ENCODE measurements at regions not wholly inside any gene's neighbourhood (a gene's known extent, or its start where the extent isn't known, plus 50 kb on each side); places are given as distances from the start of the nearest gene placed in this dataset.

GRCh38 chr5:88502179-88503040 is 233.8 kb upstream of the TMEM161B start:
- Histone ChIP-seq H3K9me2 (replicated peaks; ENCODE audit: control insufficient read depth, low read length) (no peaks in the 10 kb centered on the region; the same call in 1 of the 2 replicates), H3K36me3 (ENCODE audit: control insufficient read depth, low read length) (no peaks in the 10 kb centered on the region), H3K79me2 (ENCODE audit: control insufficient read depth, low read length) (no peaks in the 10 kb centered on the region), H3F3A (ENCODE audit: control insufficient read depth, insufficient read depth) (no peaks in the 10 kb centered on the region), H4K20me1 (ENCODE audit: control insufficient read depth, insufficient read depth, low read depth, low read length) (no peaks in the 10 kb centered on the region), H3K4me1 (ENCODE audit: control insufficient read depth, low read length) (peaks cover 10% of the 10 kb centered on the region), H3K9me3 (ENCODE audit: control insufficient read depth, insufficient read depth, low read length) (no peaks in the 10 kb centered on the region), H3K27ac (ENCODE audit: low read depth, low read length) (no peak overlapping the region), H3K4me2 (ENCODE audit: low read length) (peak overlapping the region; percentile 63), H3K27me3 (ENCODE audit: control insufficient read depth, low read length) (no peaks in the 10 kb centered on the region), H3K4me3 (ENCODE audit: low read length) (peak overlapping the region; percentile 67)
- TF ChIP-seq CTCF (IDR thresholded peaks at IDR 0.05; ENCODE audit: low read depth, low read length, poor library complexity, severe bottlenecking) (no peak), EZH2phosphoT487 (IDR thresholded peaks at IDR 0.05; ENCODE audit: borderline replicate concordance, low read length) (no peak)

- H3K79me2 ChIP-seq (ENCODE audit: control insufficient read depth, low read length), result no peaks in the 10 kb centered on the region
- H3F3A ChIP-seq (ENCODE audit: control insufficient read depth, insufficient read depth), result no peaks in the 10 kb centered on the region
- no peak overlapping the region for H3K4me2 ChIP-seq (ENCODE audit: low read length)
- no peaks in the 10 kb centered on the region for H3K36me3 ChIP-seq (ENCODE audit: control insufficient read depth, low read length)
- H3K4me1 ChIP-seq (ENCODE audit: control insufficient read depth, low read length), result no peaks in the 10 kb centered on the region
- no peak overlapping the region for H3K4me3 ChIP-seq (ENCODE audit: low read length)
- 0 out of 2 replicates have a peak, but pooled peaks cover 3% of the 10 kb centered on the region for H3K27me3 ChIP-seq (ENCODE audit: control insufficient read depth, low read length)
- no peaks in the 10 kb centered on the region for H3K9me3 ChIP-seq (ENCODE audit: control insufficient read depth, insufficient read depth, low read length)
- no peak for TF ChIP-seq CTCF (IDR thresholded peaks at IDR 0.05; ENCODE audit: low read depth, low read length, poor library complexity, severe bottlenecking)
- TF ChIP-seq EZH2phosphoT487 (IDR thresholded peaks at IDR 0.05; ENCODE audit: borderline replicate concordance, low read length), result no peak
- H3K9me2 ChIP-seq (replicated peaks; ENCODE audit: control insufficient read depth, low read length), result no peaks in the 10 kb centered on the region; the same call in 1 of the 2 replicates
- no peaks in the 10 kb centered on the region for H4K20me1 ChIP-seq (ENCODE audit: control insufficient read depth, insufficient read depth, low read depth, low read length)
- H3K27ac ChIP-seq (ENCODE audit: low read depth, low read length), result no peak overlapping the region
Observed at GRCh38 chr5:88495810-88496209, 227.2 kb upstream of the TMEM161B start.

GRCh38 chr5:88490874-88491273 is 222.2 kb upstream of the TMEM161B start:
- Histone ChIP-seq H3F3A (ENCODE audit: control insufficient read depth, insufficient read depth) (no peaks in the 10 kb centered on the region), H3K27ac (ENCODE audit: low read depth, low read length) (no peak overlapping the region), H3K79me2 (ENCODE audit: control insufficient read depth, low read length) (no peaks in the 10 kb centered on the region), H3K4me2 (ENCODE audit: low read length) (no peak overlapping the region), H3K4me3 (ENCODE audit: low read length) (no peak overlapping the region), H3K9me2 (replicated peaks; ENCODE audit: control insufficient read depth, low read length) (no peaks in the 10 kb centered on the region), H4K20me1 (ENCODE audit: control insufficient read depth, insufficient read depth, low read depth, low read length) (no peaks in the 10 kb centered on the region), H3K4me1 (ENCODE audit: control insufficient read depth, low read length) (no peaks in the 10 kb centered on the region), H3K36me3 (ENCODE audit: control insufficient read depth, low read length) (no peaks in the 10 kb centered on the region), H3K27me3 (ENCODE audit: control insufficient read depth, low read length) (0 out of 2 replicates have a peak, but pooled peaks cover 3% of the 10 kb centered on the region), H3K9me3 (ENCODE audit: control insufficient read depth, insufficient read depth, low read length) (no peaks in the 10 kb centered on the region)
- TF ChIP-seq CTCF (IDR thresholded peaks at IDR 0.05; ENCODE audit: low read depth, low read length, poor library complexity, severe bottlenecking) (no peak), EZH2phosphoT487 (IDR thresholded peaks at IDR 0.05; ENCODE audit: borderline replicate concordance, low read length) (no peak)

All from DOHH2 (cell line).